ENCODE measurements at regions not wholly inside any gene's neighbourhood (a gene's known extent, or its start where the extent isn't known, plus 50 kb on each side); places are given as distances from the start of the nearest gene placed in this dataset.

GRCh38 chr6:3565291-3565690 is 108.4 kb upstream of the SLC22A23 start:
- TF ChIP-seq EZH2 (IDR thresholded peaks at IDR 0.05) (no peak), POLR2AphosphoS5 (IDR thresholded peaks at IDR 0.05; ENCODE audit: borderline replicate concordance, low read depth, low read length) (no peak), FOXP2 (optimal IDR thresholded peaks at IDR 0.05; ENCODE audit: control extremely low read depth, extremely low read length, insufficient read depth) (no peak)
